Type B pancreatic cell (in vitro differentiated cells): ENCODE measurements at regions not wholly inside any gene's neighbourhood (a gene's known extent, or its start where the extent isn't known, plus 50 kb on each side); places are given as distances from the start of the nearest gene placed in this dataset.

Source experiments
- DNase-seq: peaks from one replicate; pipeline ENCODE4 v3.0.0; 2021; ENCODE audit warnings: mixed read lengths; ENCODE audit not compliant: unreplicated experiment; ENCODE audit errors: extremely low spot score
- H3K27ac Mint-ChIP-seq: 2 replicates; pipeline ENCODE4 v1.8.0; 2021; ENCODE audit warnings: mild to moderate bottlenecking, mixed read lengths
- H3K27me3 Mint-ChIP-seq: 2 replicates; pipeline ENCODE4 v1.8.0; 2021; ENCODE audit warnings: mixed read lengths
- H3K36me3 Mint-ChIP-seq: 2 replicates; pipeline ENCODE4 v1.8.0; 2021; ENCODE audit warnings: mixed read lengths
- H3K4me1 Mint-ChIP-seq: one replicate; pipeline ENCODE4 v1.8.0; 2021; ENCODE audit warnings: mixed read lengths; ENCODE audit not compliant: unreplicated experiment
- H3K4me3 Mint-ChIP-seq: 2 replicates; pipeline ENCODE4 v1.8.0; 2021; ENCODE audit warnings: mild to moderate bottlenecking, mixed read lengths
- H3K9me3 Mint-ChIP-seq: 2 replicates; pipeline ENCODE4 v1.8.0; 2021; ENCODE audit warnings: mixed read lengths
- CTCF ChIP-seq: fragments of 200-600 bp; sonication (generic); conservative IDR thresholded peaks from 2 replicates; pipeline ENCODE4 v1.5.0; 2021; ENCODE audit warnings: antibody characterized with exemption, mild to moderate bottlenecking

GRCh38 chr16:63581570-63581969 is 1540.3 kb downstream of the CDH11 start:
- no peak for DNase-seq
- no peaks in the 10 kb centered on the region for H3K9me3 Mint-ChIP-seq

DNA sequence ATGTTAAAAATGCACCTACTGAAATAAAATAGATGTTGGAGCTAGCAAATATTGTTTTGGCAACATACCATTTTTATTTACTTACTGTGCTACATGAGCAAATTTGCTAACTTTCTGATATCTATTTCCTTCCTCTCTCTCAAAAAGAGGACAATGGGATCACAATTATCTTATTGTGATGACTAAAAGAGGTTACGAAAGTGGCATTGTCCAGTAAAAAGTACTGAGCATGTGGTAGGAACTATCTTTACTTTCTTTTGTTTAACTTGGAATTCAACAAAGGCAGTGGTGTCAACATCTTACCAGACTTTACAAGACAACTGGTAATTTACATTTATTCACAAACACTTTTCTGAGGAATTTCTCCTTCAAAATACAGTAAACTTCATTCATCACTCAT is 1542.6 kb upstream of the CDH8 start:
- no peak overlapping the region for H3K27ac Mint-ChIP-seq
- H3K36me3 Mint-ChIP-seq = no peaks in the 10 kb centered on the region
- no peaks in the 10 kb centered on the region for H3K9me3 Mint-ChIP-seq
- no peaks in the 10 kb centered on the region for H3K27me3 Mint-ChIP-seq
- H3K4me3 Mint-ChIP-seq = no peak overlapping the region
- TF ChIP-seq CTCF = no peak
- peaks cover 6% of the 10 kb centered on the region for H3K4me1 Mint-ChIP-seq
- DNase-seq = no peak

More at GRCh38 chr16:63581570-63581969, 1540.3 kb downstream of the CDH11 start:
- Mint-ChIP-seq H3K4me1 (peaks cover 6% of the 10 kb centered on the region), H3K27me3 (no peaks in the 10 kb centered on the region), H3K36me3 (no peaks in the 10 kb centered on the region), H3K27ac (no peak overlapping the region), H3K4me3 (no peak overlapping the region)
- TF ChIP-seq CTCF = no peak

DNA sequence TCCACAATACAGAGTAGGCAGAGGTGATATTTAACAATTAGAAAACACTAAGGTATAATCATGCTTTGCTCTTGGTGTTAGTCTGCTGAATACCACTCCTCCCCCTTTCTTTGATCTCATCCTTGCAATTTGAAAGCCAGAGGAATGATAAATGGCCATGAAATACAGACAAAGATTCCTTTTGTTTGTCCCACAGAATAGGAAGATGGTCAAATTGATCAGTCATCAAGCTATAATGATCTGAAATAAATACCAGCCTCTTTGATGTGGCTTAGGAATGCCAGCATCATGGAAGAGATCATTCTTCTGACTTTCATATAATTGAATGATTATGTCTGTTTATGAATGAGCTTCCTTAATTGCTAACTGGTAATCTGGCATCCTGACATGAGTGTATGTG is 1541.7 kb upstream of the CDH8 start:
- Mint-ChIP-seq H3K9me3 (no peaks in the 10 kb centered on the region), H3K27ac (no peak overlapping the region), H3K36me3 (no peaks in the 10 kb centered on the region), H3K4me3 (no peak overlapping the region), H3K4me1 (peaks cover 6% of the 10 kb centered on the region), H3K27me3 (no peaks in the 10 kb centered on the region)
- no peak for DNase-seq
- TF ChIP-seq CTCF = no peak

DNA sequence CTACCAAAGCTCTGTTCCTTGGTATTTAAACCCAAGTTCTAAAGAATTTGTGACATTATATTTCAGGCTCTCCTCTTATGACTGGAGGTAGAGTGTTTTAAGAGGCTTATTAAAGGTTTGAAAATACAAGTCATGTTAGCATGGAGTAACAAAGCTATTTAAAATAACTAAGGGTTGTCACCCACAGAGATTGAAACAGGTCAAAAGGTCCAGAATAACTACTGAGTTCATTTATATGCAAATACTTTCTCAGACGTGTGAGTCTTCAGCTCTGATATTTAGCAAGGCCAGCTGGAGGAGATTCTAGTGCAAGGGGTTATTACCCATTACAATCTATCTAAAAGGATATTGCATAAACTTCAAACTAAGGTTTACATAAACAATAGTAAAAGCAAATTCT is 1538.8 kb upstream of the CDH8 start:
- H3K27me3 Mint-ChIP-seq = no peaks in the 10 kb centered on the region
- peaks cover 6% of the 10 kb centered on the region for H3K4me1 Mint-ChIP-seq
- H3K4me3 Mint-ChIP-seq = no peak overlapping the region
- no peaks in the 10 kb centered on the region for H3K9me3 Mint-ChIP-seq
- no peak overlapping the region for H3K27ac Mint-ChIP-seq
- no peak for DNase-seq
- TF ChIP-seq CTCF = no peak
- no peaks in the 10 kb centered on the region for H3K36me3 Mint-ChIP-seq

DNA sequence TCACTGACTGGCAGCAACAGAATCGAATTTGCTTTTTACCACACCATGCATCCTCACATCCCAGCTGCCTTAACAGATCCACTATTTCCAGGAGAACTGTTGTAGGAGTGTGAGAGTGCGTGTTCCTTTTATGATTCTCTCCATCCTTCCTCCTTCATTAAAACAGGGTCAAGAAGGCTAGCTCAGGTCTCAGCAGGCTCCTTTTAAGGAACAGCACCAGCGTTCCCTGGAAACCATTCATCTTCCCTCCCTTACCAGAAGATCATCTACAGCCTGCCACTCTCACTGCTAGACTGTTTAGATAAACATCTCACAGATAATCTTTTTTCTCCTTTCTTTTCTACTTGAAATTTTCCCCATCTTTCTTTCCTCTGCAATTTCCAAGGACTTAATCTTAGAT is 1531.9 kb upstream of the CDH8 start:
- TF ChIP-seq CTCF = no peak
- Mint-ChIP-seq H3K27me3 (no peaks in the 10 kb centered on the region), H3K4me1 (peaks cover 5% of the 10 kb centered on the region), H3K9me3 (no peaks in the 10 kb centered on the region), H3K36me3 (no peaks in the 10 kb centered on the region), H3K27ac (no peak overlapping the region), H3K4me3 (no peak overlapping the region)
- DNase-seq = no peak
